AG04450 (cell line): ENCODE measurements at regions not wholly inside any gene's neighbourhood (a gene's known extent, or its start where the extent isn't known, plus 50 kb on each side); places are given as distances from the start of the nearest gene placed in this dataset.

Experiments
- CTCF ChIA-PET: fragments of 300-600, 350-600 bp; formaldehyde crosslinking; extraction: SDS; loops from one replicate; lab custom pipeline; 2022; ENCODE audit warnings: antibody characterized with exemption, inconsistent platforms; lab: Charles Lee
- POLR2A ChIA-PET: fragments of 350-600 bp; formaldehyde crosslinking; extraction: SDS; loops from one replicate; lab custom pipeline; 2021; ENCODE audit warnings: antibody characterized with exemption, inconsistent platforms; lab: Yijun Ruan, JAX
- DNase-seq: peaks from one replicate; pipeline ENCODE4 v3.0.0-alpha.2; 2011; ENCODE audit warnings: low read depth, low spot score
- H3K27ac ChIP-seq: one replicate; pipeline ENCODE4 v1.5.1; 2012; ENCODE audit warnings: low read depth, low read length, control low read depth
- H3K27me3 ChIP-seq: one replicate; pipeline ENCODE4 v1.6.0; 2012; ENCODE audit warnings: low read length; ENCODE audit not compliant: control insufficient read depth, insufficient read depth
- H3K4me3 ChIP-seq: 2 replicates; pipeline ENCODE4 v1.5.1; 2011; ENCODE audit warnings: mild to moderate bottlenecking, low read depth, low read length, control low read depth
- H3K9me3 ChIP-seq: 2 replicates; pipeline ENCODE4 v1.5.1; 2012; ENCODE audit warnings: low read length; ENCODE audit not compliant: control insufficient read depth, insufficient read depth
- CTCF ChIP-seq: IDR thresholded peaks from 2 replicates; pipeline ENCODE4 v1.5.1; 2011; ENCODE audit warnings: low read depth, low read length, control low read depth, inconsistent platforms

GRCh38 chr15:81814882-81815455 lies 230.8 kb downstream of the MEX3B start:
- POLR2A ChIA-PET, result no interaction called here

GRCh38 chr15:81813215-81813614 lies 232.6 kb downstream of the MEX3B start:
- Histone ChIP-seq H3K9me3 (no peaks in the 10 kb centered on the region), H3K27me3 (peaks cover 3% of the 10 kb centered on the region), H3K27ac (no peak overlapping the region), H3K4me3 (no peak overlapping the region)
- TF ChIP-seq CTCF, result peak; percentile 41
- ChIA-PET POLR2A (no interaction called here), CTCF (no interaction called here)
- no peak for DNase-seq

More at GRCh38 chr15:81814882-81815455, 230.8 kb downstream of the MEX3B start:
- no peaks in the 10 kb centered on the region for H3K9me3 ChIP-seq
- no peak for DNase-seq
- TF ChIP-seq CTCF, result no peak
- CTCF ChIA-PET, result no interaction called here
- no peak overlapping the region for H3K4me3 ChIP-seq
- no peak overlapping the region for H3K27ac ChIP-seq
- H3K27me3 ChIP-seq, result peaks cover 3% of the 10 kb centered on the region

GRCh38 chr15:81812456-81812855 lies 233.4 kb downstream of the MEX3B start:
- Histone ChIP-seq H3K27me3 (peaks cover 3% of the 10 kb centered on the region), H3K9me3 (no peaks in the 10 kb centered on the region), H3K4me3 (no peak overlapping the region), H3K27ac (no peak overlapping the region)
- no peak for TF ChIP-seq CTCF
- ChIA-PET POLR2A (no interaction called here), CTCF (no interaction called here)
- DNase-seq, result no peak

GRCh38 chr15:81811736-81812135 lies 234.1 kb downstream of the MEX3B start:
- no peak for TF ChIP-seq CTCF
- H3K4me3 ChIP-seq, result no peak overlapping the region
- CTCF ChIA-PET, result no interaction called here
- POLR2A ChIA-PET, result no interaction called here
- peaks cover 3% of the 10 kb centered on the region for H3K27me3 ChIP-seq
- no peak overlapping the region for H3K27ac ChIP-seq
- no peak for DNase-seq
- H3K9me3 ChIP-seq, result no peaks in the 10 kb centered on the region

- ChIA-PET CTCF (no interaction called here), POLR2A (no interaction called here)
- Histone ChIP-seq H3K27ac (no peak overlapping the region), H3K9me3 (no peaks in the 10 kb centered on the region), H3K27me3 (peaks cover under 1% of the 10 kb centered on the region), H3K4me3 (no peak overlapping the region)
- no peak for DNase-seq
- TF ChIP-seq CTCF, result no peak
Observed at GRCh38 chr15:81809543-81809942, 236.3 kb downstream of the MEX3B start.
